H1 (cell line): ENCODE measurements at regions not wholly inside any gene's neighbourhood (a gene's known extent, or its start where the extent isn't known, plus 50 kb on each side); places are given as distances from the start of the nearest gene placed in this dataset.

ENCODE experiments used
- CTCF ChIA-PET: fragments of 300-600 bp; sonication (Branson Sonifier 250); formaldehyde crosslinking; loops from one replicate; lab custom pipeline; 2021; ENCODE audit not compliant: partially characterized antibody; lab: Charles Lee
- POLR2A ChIA-PET: fragments of 300-600 bp; sonication (Branson Sonifier 250); formaldehyde crosslinking; loops from one replicate; lab custom pipeline; 2021; ENCODE audit warnings: inconsistent platforms; ENCODE audit not compliant: partially characterized antibody; lab: Charles Lee
- DNase-seq, 2 experiments: peaks; one replicate each; pipeline versions ENCODE4 v3.0.0 to v3.0.0-alpha.2; 2010 to 2022; ENCODE audit warnings: low spot score in 2 of 2, low read depth in 1 of 2, mixed read lengths in 1 of 2
- FAIRE-seq: peaks from 2 replicates; lab custom pipeline; 2011; peaks lifted over from hg19 to GRCh38; lab: Jason Lieb, UNC
- H2AFZ ChIP-seq: 2 replicates; pipeline ENCODE4 v1.8.1; 2012; ENCODE audit warnings: low read length, inconsistent platforms
- H2AK5ac ChIP-seq: 2 replicates; pipeline ENCODE4 v1.6.1; 2013; ENCODE audit warnings: low read depth, low read length
- H2BK120ac ChIP-seq: replicated peaks from 2 replicates; pipeline ENCODE3; 2013; ENCODE audit warnings: low read depth, low read length, inconsistent platforms
- H2BK12ac ChIP-seq: 2 replicates; pipeline ENCODE4 v1.6.1; 2013; ENCODE audit warnings: low read depth, low read length
- H2BK15ac ChIP-seq: 2 replicates; pipeline ENCODE4 v1.6.1; 2013; ENCODE audit warnings: low read length
- H2BK20ac ChIP-seq: 2 replicates; pipeline ENCODE4 v1.6.1; 2013; ENCODE audit warnings: low read length
- H2BK5ac ChIP-seq: 2 replicates; pipeline ENCODE4 v1.6.1; 2013; ENCODE audit warnings: low read depth, low read length
- H3K14ac ChIP-seq: 2 replicates; pipeline ENCODE4 v1.6.1; 2013; ENCODE audit warnings: inconsistent platforms; ENCODE audit not compliant: insufficient read length
- H3K18ac ChIP-seq: 2 replicates; pipeline ENCODE4 v1.6.1; 2013; ENCODE audit warnings: low read length; ENCODE audit errors: extremely low read depth
- H3K23ac ChIP-seq: 2 replicates; pipeline ENCODE4 v1.6.1; 2013; ENCODE audit warnings: inconsistent platforms; ENCODE audit not compliant: insufficient read length
- H3K23me2 ChIP-seq: 2 replicates; pipeline ENCODE4 v1.6.1; 2013; ENCODE audit warnings: low read depth, low read length
- H3K27ac ChIP-seq: 2 replicates; pipeline ENCODE4 v1.6.1; 2011; ENCODE audit warnings: low read depth, low read length, inconsistent platforms
- H3K27me3 ChIP-seq, 4 experiments: replicated peaks in 1 of 4; 1 replicate in 1 of 4; 2 replicates in 3 of 4; pipeline versions ENCODE4 v1.6.1 to v1.8.1; 2011 to 2013; ENCODE audit warnings: low read length in 3 of 4, mild to moderate bottlenecking in 3 of 4, inconsistent platforms in 2 of 4, mixed read lengths in 2 of 4, moderate library complexity in 1 of 4; ENCODE audit not compliant: control insufficient read depth in 3 of 4, insufficient read depth in 3 of 4; ENCODE audit errors: extremely low read depth in 1 of 4
- H3K36me3 ChIP-seq, 4 experiments: 2 replicates each; pipeline versions ENCODE4 v1.6.1 to v1.8.1; 2011 to 2013; ENCODE audit warnings: mild to moderate bottlenecking in 4 of 4, low read length in 3 of 4, moderate library complexity in 2 of 4, control low read depth in 1 of 4, inconsistent platforms in 1 of 4; ENCODE audit not compliant: insufficient read depth in 4 of 4, control insufficient read depth in 2 of 4
- H3K4ac ChIP-seq: replicated peaks from 2 replicates; pipeline ENCODE3; 2013; ENCODE audit warnings: low read length, low read depth, mixed read lengths, inconsistent platforms; ENCODE audit not compliant: insufficient read length
- H3K4me1 ChIP-seq, 4 experiments: replicated peaks in 1 of 4; 1 replicate in 1 of 4; 2 replicates in 3 of 4; pipeline versions ENCODE4 v1.6.1 to v1.8.1; 2011 to 2013; ENCODE audit warnings: low read length in 3 of 4, inconsistent platforms in 2 of 4, mixed read lengths in 1 of 4; ENCODE audit not compliant: insufficient read depth in 4 of 4, control insufficient read depth in 3 of 4
- H3K4me2 ChIP-seq, 2 experiments: 2 replicates each; pipeline versions ENCODE4 v1.6.1 to v1.8.1; 2011 to 2013; ENCODE audit warnings: low read depth in 2 of 2, low read length in 2 of 2, control low read depth in 1 of 2, inconsistent platforms in 1 of 2, mild to moderate bottlenecking in 1 of 2; ENCODE audit not compliant: insufficient read depth in 1 of 2
- H3K4me3 ChIP-seq, 4 experiments: fragments of 200-600, 300-600 bp in 1 of 4; sonication (generic), shearing (Covaris generic), sonication (Bioruptor Twin) in 1 of 4; 2 replicates each; pipeline versions ENCODE4 v1.5.1 to v1.8.1; 2011 to 2016; ENCODE audit warnings: low read length in 4 of 4, low read depth in 3 of 4, control low read depth in 2 of 4, inconsistent platforms in 2 of 4, mild to moderate bottlenecking in 2 of 4, mixed read lengths in 1 of 4, moderate library complexity in 1 of 4; ENCODE audit not compliant: insufficient read depth in 2 of 4; ENCODE audit errors: extremely low read depth in 1 of 4
- H3K56ac ChIP-seq: replicated peaks from 2 replicates; pipeline ENCODE3; 2013; ENCODE audit warnings: low read depth, mild to moderate bottlenecking, mixed read lengths, low read length, inconsistent platforms; ENCODE audit not compliant: insufficient read length
- H3K79me1 ChIP-seq: 2 replicates; pipeline ENCODE4 v1.6.1; 2013; ENCODE audit warnings: low read depth, low read length, control low read depth
- H3K79me2 ChIP-seq, 2 experiments: 2 replicates each; pipeline versions ENCODE4 v1.6.1 to v1.8.1; 2012 to 2013; ENCODE audit warnings: low read length in 2 of 2, mild to moderate bottlenecking in 2 of 2, inconsistent platforms in 1 of 2; ENCODE audit not compliant: insufficient read depth in 2 of 2, control insufficient read depth in 1 of 2
- H3K9ac ChIP-seq, 4 experiments: replicated peaks in 1 of 4; 1 replicate in 1 of 4; 2 replicates in 3 of 4; pipeline versions ENCODE4 v1.6.1 to v1.8.1; 2011 to 2013; ENCODE audit warnings: low read depth in 3 of 4, low read length in 3 of 4, control low read depth in 2 of 4, mild to moderate bottlenecking in 2 of 4, moderate library complexity in 2 of 4, inconsistent platforms in 1 of 4; ENCODE audit errors: extremely low read depth in 1 of 4
- H3K9me3 ChIP-seq, 2 experiments: 2 replicates each; pipeline versions ENCODE4 v1.6.1 to v1.8.1; 2012 to 2013; ENCODE audit warnings: mild to moderate bottlenecking in 2 of 2, moderate library complexity in 2 of 2, control low read depth in 1 of 2, inconsistent platforms in 1 of 2, low read depth in 1 of 2, low read length in 1 of 2, mixed read lengths in 1 of 2; ENCODE audit not compliant: insufficient read depth in 2 of 2
- H4K20me1 ChIP-seq, 2 experiments: replicated peaks in 1 of 2; 2 replicates each; pipeline versions ENCODE3 to v1.8.1; 2011 to 2013; ENCODE audit warnings: inconsistent platforms in 2 of 2, low read length in 2 of 2, mild to moderate bottlenecking in 1 of 2; ENCODE audit not compliant: insufficient read depth in 2 of 2, control insufficient read depth in 1 of 2
- H4K5ac ChIP-seq: 2 replicates; pipeline ENCODE4 v1.6.1; 2013; ENCODE audit warnings: low read length, low read depth, mixed read lengths, inconsistent platforms; ENCODE audit not compliant: insufficient read length
- H4K8ac ChIP-seq: 2 replicates; pipeline ENCODE4 v1.8.0; 2013; ENCODE audit warnings: mild to moderate bottlenecking, moderate library complexity, low read length, inconsistent platforms; ENCODE audit not compliant: insufficient read depth; ENCODE audit errors: extremely low read depth
- H4K91ac ChIP-seq: replicated peaks from 2 replicates; pipeline ENCODE3; 2013; ENCODE audit warnings: low read length, mixed read lengths, inconsistent platforms; ENCODE audit not compliant: insufficient read length
- BACH1 ChIP-seq: IDR thresholded peaks from 2 replicates; pipeline ENCODE4 v1.6.1; 2012; ENCODE audit warnings: low read length, improper control_type of control experiment
- BCL11A ChIP-seq, 2 experiments: IDR thresholded peaks; one replicate each; pipeline ENCODE4 v1.6.1; 2011; ENCODE audit warnings: low read depth in 2 of 2, low read length in 2 of 2, mild to moderate bottlenecking in 2 of 2
- CEBPB ChIP-seq: IDR thresholded peaks from 2 replicates; pipeline ENCODE4 v1.6.1; 2012; ENCODE audit warnings: low read depth, low read length
- CHD1 ChIP-seq: IDR thresholded peaks from 2 replicates; pipeline ENCODE4 v1.6.1; 2012; ENCODE audit warnings: low read depth, low read length, improper control_type of control experiment
- CREB1 ChIP-seq: IDR thresholded peaks from 2 replicates; pipeline ENCODE4 v1.6.1; 2012; ENCODE audit warnings: inconsistent platforms
- KDM5A ChIP-seq: fragments of 200-600 bp; IDR thresholded peaks from 2 replicates; pipeline ENCODE4 v1.7.1; 2012; ENCODE audit warnings: mild to moderate bottlenecking, low read length, inconsistent platforms, mixed read lengths
- NRF1 ChIP-seq: IDR thresholded peaks from 2 replicates; pipeline ENCODE4 v1.6.1; 2011; ENCODE audit warnings: mild to moderate bottlenecking, low read depth, low read length, improper control_type of control experiment
- RFX5 ChIP-seq: IDR thresholded peaks from 2 replicates; pipeline ENCODE4 v1.6.1; 2011; ENCODE audit warnings: low read depth, low read length, improper control_type of control experiment, borderline replicate concordance
- RNF2 ChIP-seq: fragments of 200-900, 300-1000 bp; sonication (generic); IDR thresholded peaks from 2 replicates; pipeline ENCODE4 v1.7.1; 2016; ENCODE audit warnings: borderline replicate concordance, low read depth, mild to moderate bottlenecking, antibody characterized with exemption, low read length; ENCODE audit not compliant: poor library complexity, severe bottlenecking; ENCODE audit errors: missing control alignments
- SIX5 ChIP-seq: IDR thresholded peaks from 2 replicates; pipeline ENCODE4 v1.6.1; 2011; ENCODE audit warnings: mild to moderate bottlenecking, low read depth, low read length
- SP2 ChIP-seq: IDR thresholded peaks from 2 replicates; pipeline ENCODE4 v1.6.1; 2012; ENCODE audit warnings: mild to moderate bottlenecking, low read length, inconsistent platforms
- WGBS, 2 experiments: shearing (Covaris generic) in 1 of 2; methylation state at CpG; one replicate each; pipeline versions ENCODE4 v1.1.6 to v1.1.7; 2013 to 2015; ENCODE audit warnings: low lambda C conversion rate in 2 of 2, mixed read lengths in 2 of 2, inconsistent platforms in 1 of 2, low coverage in 1 of 2, missing lambda C conversion rate in 1 of 2; ENCODE audit not compliant: insufficient replicate concordance in 2 of 2, insufficient coverage in 1 of 2, insufficient read length in 1 of 2; ENCODE audit errors: extremely low coverage in 1 of 2, missing lambda C conversion rate in 1 of 2; 5-methylcytosine and 5-hydroxymethylcytosine counted together
- TF ChIP-seq, protein P1 (sequence below): IDR thresholded peaks from 2 replicates; pipeline ENCODE4 v1.6.1; 2012; ENCODE audit warnings: inconsistent platforms
- TF ChIP-seq, protein P2 (sequence below): IDR thresholded peaks from 2 replicates; pipeline ENCODE4 v1.6.1; 2011; ENCODE audit warnings: low read length, improper control_type of control experiment

GRCh38 chr4:120613778-120614177 is 308.7 kb downstream of the PRDM5 start:
- Histone ChIP-seq H2BK120ac (no peak overlapping the region), H4K20me1 (no peaks in the 10 kb centered on the region), H3K9ac (no peak overlapping the region), H3K14ac (no peak overlapping the region), H3K27me3 (no peaks in the 10 kb centered on the region), H4K5ac (no peak overlapping the region), H3K56ac (no peak overlapping the region), H2BK20ac (no peak overlapping the region), H3K23ac (no peak overlapping the region), H3K4me1 (no peaks in the 10 kb centered on the region), H2BK15ac (no peak overlapping the region), H4K8ac (no peak overlapping the region), H2BK5ac (no peak overlapping the region), H3K9me3 (no peaks in the 10 kb centered on the region), H3K18ac (no peak overlapping the region), H2BK12ac (no peak overlapping the region), H3K23me2 (no peaks in the 10 kb centered on the region), H2AFZ (no peak overlapping the region), H2AK5ac (no peak overlapping the region), H3K36me3 (no peaks in the 10 kb centered on the region), H3K4me3 (no peak overlapping the region), H3K79me1 (no peaks in the 10 kb centered on the region), H3K27ac (no peak overlapping the region), H4K91ac (no peak overlapping the region), H3K4ac (no peak overlapping the region), H3K79me2 (no peaks in the 10 kb centered on the region), H3K4me2 (no peak overlapping the region)
- WGBS, 2 experiments = 92% methylated on average over 1 of the region's 1 CpG; no CpG with 5 or more reads in 1 of the 2 experiments
- ChIA-PET CTCF (no interaction called here), POLR2A (no interaction called here)
- DNase-seq (no peak), FAIRE-seq (no peak)
- TF ChIP-seq BACH1 (no peak), RFX5 (no peak), RNF2 (no peak), SP2 (no peak), SIX5 (no peak), CHD1 (no peak), BCL11A (IDR thresholded peaks at IDR 0.05; ENCODE audit: low read depth in 2 of 2, low read length in 2 of 2) (no peak), NRF1 (no peak), KDM5A (no peak), CREB1 (no peak), CEBPB (no peak)
- TF ChIP-seq, protein P1, sequence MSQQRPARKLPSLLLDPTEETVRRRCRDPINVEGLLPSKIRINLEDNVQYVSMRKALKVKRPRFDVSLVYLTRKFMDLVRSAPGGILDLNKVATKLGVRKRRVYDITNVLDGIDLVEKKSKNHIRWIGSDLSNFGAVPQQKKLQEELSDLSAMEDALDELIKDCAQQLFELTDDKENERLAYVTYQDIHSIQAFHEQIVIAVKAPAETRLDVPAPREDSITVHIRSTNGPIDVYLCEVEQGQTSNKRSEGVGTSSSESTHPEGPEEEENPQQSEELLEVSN = no peak
- TF ChIP-seq, protein P2, sequence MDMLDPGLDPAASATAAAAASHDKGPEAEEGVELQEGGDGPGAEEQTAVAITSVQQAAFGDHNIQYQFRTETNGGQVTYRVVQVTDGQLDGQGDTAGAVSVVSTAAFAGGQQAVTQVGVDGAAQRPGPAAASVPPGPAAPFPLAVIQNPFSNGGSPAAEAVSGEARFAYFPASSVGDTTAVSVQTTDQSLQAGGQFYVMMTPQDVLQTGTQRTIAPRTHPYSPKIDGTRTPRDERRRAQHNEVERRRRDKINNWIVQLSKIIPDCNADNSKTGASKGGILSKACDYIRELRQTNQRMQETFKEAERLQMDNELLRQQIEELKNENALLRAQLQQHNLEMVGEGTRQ = no peak
